ENCODE measurements at regions not wholly inside any gene's neighbourhood (a gene's known extent, or its start where the extent isn't known, plus 50 kb on each side); places are given as distances from the start of the nearest gene placed in this dataset.
"Not testable (repeated sequence)": the region's sequence is repeated elsewhere in the genome, so short reads cannot be mapped to it uniquely, and the experiment has no call there.

GRCh38 chr19:29001141-29001581 is 211.8 kb downstream of the UQCRFS1 start:
- H3K4me3 Mint-ChIP-seq = no peak overlapping the region
- no peaks in the 10 kb centered on the region for H3K4me1 Mint-ChIP-seq (ENCODE audit: low read depth)
- H3K27ac Mint-ChIP-seq = no peak overlapping the region
- no peaks in the 10 kb centered on the region for H3K27me3 Mint-ChIP-seq (ENCODE audit: low read depth)
- H3K9me3 Mint-ChIP-seq = peaks cover 14% of the 10 kb centered on the region
- no peaks in the 10 kb centered on the region for H3K36me3 Mint-ChIP-seq (ENCODE audit: low read depth)

DNA sequence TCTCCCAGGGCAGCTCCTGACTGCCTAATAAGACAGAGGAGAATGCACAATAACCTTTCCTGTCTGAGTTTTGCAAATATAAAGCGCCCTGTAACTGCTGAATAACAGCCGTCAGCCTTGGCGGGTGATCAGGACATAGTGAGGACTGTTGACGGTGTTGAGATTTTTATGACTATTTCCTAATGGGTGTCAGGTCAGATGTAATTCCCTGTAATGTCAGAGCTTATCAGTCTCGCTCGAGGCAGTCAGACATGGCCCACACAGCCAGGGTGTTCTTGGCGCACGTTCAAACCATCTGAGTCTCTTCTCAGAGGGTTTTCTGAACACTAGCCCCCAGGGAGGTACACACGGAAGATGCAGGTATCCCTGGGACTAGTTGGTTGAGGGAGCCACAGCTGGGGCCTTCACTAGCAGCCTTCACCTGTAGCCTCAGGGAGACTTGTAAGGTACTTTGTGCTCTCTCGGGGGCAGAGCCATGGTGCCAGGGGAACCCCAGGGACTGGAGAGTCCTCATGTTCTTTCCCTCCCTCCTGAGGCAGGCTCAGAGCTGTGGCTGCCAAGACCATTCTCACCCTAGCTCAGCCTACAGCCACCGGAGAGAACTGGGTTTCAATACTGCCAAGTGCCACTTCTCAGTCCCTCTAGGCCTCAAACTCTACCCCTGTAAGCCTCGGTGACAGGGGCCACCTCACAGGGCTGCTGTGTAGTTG is 213.1 kb downstream of the UQCRFS1 start:
- H3K4me1 Mint-ChIP-seq (ENCODE audit: low read depth) = no peaks in the 10 kb centered on the region
- no peak overlapping the region for H3K27ac Mint-ChIP-seq
- no peaks in the 10 kb centered on the region for H3K36me3 Mint-ChIP-seq (ENCODE audit: low read depth)
- no peak overlapping the region for H3K4me3 Mint-ChIP-seq
- peaks cover 14% of the 10 kb centered on the region for H3K9me3 Mint-ChIP-seq
- no peaks in the 10 kb centered on the region for H3K27me3 Mint-ChIP-seq (ENCODE audit: low read depth)

- Mint-ChIP-seq H3K9me3 (peaks cover 23% of the 10 kb centered on the region), H3K4me1 (ENCODE audit: low read depth) (no peaks in the 10 kb centered on the region), H3K4me3 (no peak overlapping the region), H3K27me3 (ENCODE audit: low read depth) (no peaks in the 10 kb centered on the region), H3K36me3 (ENCODE audit: low read depth) (no peaks in the 10 kb centered on the region), H3K27ac (no peak overlapping the region)
These were observed 214.0 kb downstream of the UQCRFS1 start for GRCh38 chr19:28998974-28999373.

DNA sequence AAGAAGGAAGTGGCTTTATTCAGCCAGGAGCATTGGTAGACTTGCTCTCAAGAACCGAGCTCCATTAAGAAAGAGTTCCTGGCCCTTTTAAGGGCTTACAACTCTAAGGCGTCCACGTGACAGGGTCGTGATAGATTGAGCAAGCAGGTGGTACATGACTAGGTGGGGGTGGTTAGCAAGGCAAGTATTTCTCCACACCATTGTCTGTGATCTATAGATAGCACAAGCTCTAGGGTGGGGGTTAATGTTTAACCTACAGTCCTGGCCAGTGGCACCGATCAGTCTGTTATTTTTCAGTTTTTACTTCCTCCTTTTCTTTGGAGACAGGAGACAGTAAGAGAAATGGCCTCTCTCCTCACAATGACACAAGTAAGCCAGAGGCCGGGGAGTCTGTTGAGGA is 215.1 kb downstream of the UQCRFS1 start:
- peaks cover 31% of the 10 kb centered on the region for H3K9me3 Mint-ChIP-seq
- H3K27ac Mint-ChIP-seq; H3K36me3 Mint-ChIP-seq (ENCODE audit: low read depth); H3K4me1 Mint-ChIP-seq (ENCODE audit: low read depth); H3K4me3 Mint-ChIP-seq; H3K27me3 Mint-ChIP-seq (ENCODE audit: low read depth): not testable (repeated sequence)

- no peaks in the 10 kb centered on the region for H3K27me3 Mint-ChIP-seq (ENCODE audit: low read depth)
- no peaks in the 10 kb centered on the region for H3K4me1 Mint-ChIP-seq (ENCODE audit: low read depth)
- no peaks in the 10 kb centered on the region for H3K36me3 Mint-ChIP-seq (ENCODE audit: low read depth)
- no peak overlapping the region for H3K27ac Mint-ChIP-seq
- H3K9me3 Mint-ChIP-seq = peaks cover 21% of the 10 kb centered on the region
- no peak overlapping the region for H3K4me3 Mint-ChIP-seq
These were observed 222.4 kb downstream of the UQCRFS1 start for GRCh38 chr19:28990522-28990921.

GRCh38 chr19:28989739-28990138 is 223.2 kb downstream of the UQCRFS1 start:
- Mint-ChIP-seq H3K27ac (no peak overlapping the region), H3K27me3 (ENCODE audit: low read depth) (no peaks in the 10 kb centered on the region), H3K36me3 (ENCODE audit: low read depth) (no peaks in the 10 kb centered on the region), H3K4me1 (ENCODE audit: low read depth) (no peaks in the 10 kb centered on the region), H3K9me3 (peaks cover 19% of the 10 kb centered on the region), H3K4me3 (no peak overlapping the region)

DNA sequence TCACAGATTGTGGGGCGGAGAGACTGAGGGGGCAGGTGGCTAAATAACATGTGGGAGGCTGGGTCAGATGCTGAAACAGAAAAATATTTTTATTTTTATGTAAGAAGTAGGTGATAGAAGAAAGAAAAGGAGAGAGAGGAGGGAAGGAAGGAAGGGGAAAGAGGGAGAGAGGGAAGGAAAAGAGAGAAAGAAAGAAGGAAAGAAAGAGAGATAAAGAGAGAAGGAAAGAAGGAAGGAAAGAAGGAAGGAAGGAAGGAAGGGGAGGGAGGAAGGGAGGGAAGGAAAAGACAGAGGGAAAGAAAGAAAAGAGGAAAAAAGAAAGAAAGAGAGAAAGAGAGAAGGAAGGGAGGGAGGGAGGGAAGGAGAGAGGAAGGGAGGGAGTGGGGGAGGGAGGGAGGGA is 224.9 kb downstream of the UQCRFS1 start:
- Mint-ChIP-seq H3K4me3 (no peak overlapping the region), H3K27me3 (ENCODE audit: low read depth) (no peaks in the 10 kb centered on the region), H3K4me1 (ENCODE audit: low read depth) (no peaks in the 10 kb centered on the region), H3K27ac (no peak overlapping the region), H3K36me3 (ENCODE audit: low read depth) (no peaks in the 10 kb centered on the region), H3K9me3 (peaks cover 5% of the 10 kb centered on the region)

DNA sequence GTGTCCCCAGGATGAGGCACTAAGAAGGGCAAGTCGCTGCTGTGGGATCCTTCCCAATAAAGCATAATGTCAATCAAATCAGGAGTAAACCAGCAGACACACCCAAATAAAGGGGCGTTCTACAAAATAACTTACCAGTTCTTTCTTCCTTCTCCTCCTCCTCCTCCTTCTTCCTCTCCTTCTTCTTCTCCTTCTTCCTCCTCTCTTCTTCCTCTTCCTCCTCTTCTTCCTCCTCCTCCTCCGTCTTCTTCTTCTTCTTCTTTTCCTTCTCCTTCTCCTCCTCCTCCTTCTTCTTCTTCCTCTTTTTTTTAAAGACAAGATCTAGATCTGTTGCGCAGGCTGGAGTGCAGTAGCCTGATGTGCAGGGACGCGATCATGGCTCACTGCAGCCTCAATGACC is 225.8 kb downstream of the UQCRFS1 start:
- Mint-ChIP-seq H3K4me1 (ENCODE audit: low read depth) (no peaks in the 10 kb centered on the region), H3K4me3 (no peak overlapping the region), H3K9me3 (no peaks in the 10 kb centered on the region), H3K27ac (no peak overlapping the region), H3K36me3 (ENCODE audit: low read depth) (no peaks in the 10 kb centered on the region), H3K27me3 (ENCODE audit: low read depth) (no peaks in the 10 kb centered on the region)

GRCh38 chr19:28985201-28985600 is 227.8 kb downstream of the UQCRFS1 start:
- Mint-ChIP-seq H3K36me3 (ENCODE audit: low read depth) (no peaks in the 10 kb centered on the region), H3K9me3 (no peaks in the 10 kb centered on the region), H3K27me3 (ENCODE audit: low read depth) (peaks cover 4% of the 10 kb centered on the region), H3K4me1 (ENCODE audit: low read depth) (no peaks in the 10 kb centered on the region), H3K4me3 (no peak overlapping the region), H3K27ac (no peak overlapping the region)

DNA sequence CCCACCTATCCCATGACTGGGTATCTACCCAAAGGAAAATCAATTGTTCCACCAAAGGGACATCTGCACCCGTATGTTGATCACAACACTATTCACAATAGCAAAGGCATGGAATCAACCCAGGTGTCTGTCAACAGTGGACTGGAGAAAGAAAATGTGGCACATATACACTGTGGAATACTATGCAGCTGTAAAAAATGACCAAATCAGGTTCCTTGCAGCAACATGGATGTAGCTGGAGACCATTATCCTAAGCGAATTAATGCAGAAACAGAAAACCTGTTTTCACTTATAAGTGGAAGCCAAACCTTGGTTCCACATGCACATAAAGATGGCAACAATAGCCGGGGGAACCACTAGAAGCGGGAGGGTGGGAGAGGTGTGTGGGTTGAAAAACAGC is 228.6 kb downstream of the UQCRFS1 start:
- Mint-ChIP-seq H3K27me3 (ENCODE audit: low read depth) (peaks cover 5% of the 10 kb centered on the region), H3K27ac (no peak overlapping the region), H3K4me1 (ENCODE audit: low read depth) (no peaks in the 10 kb centered on the region), H3K4me3 (no peak overlapping the region), H3K9me3 (no peaks in the 10 kb centered on the region), H3K36me3 (ENCODE audit: low read depth) (no peaks in the 10 kb centered on the region)

GRCh38 chr19:28983430-28983829 is 229.5 kb downstream of the UQCRFS1 start:
- H3K4me3 Mint-ChIP-seq = no peak overlapping the region
- H3K27ac Mint-ChIP-seq = no peak overlapping the region
- no peaks in the 10 kb centered on the region for H3K4me1 Mint-ChIP-seq (ENCODE audit: low read depth)
- H3K36me3 Mint-ChIP-seq (ENCODE audit: low read depth) = no peaks in the 10 kb centered on the region
- peaks cover 5% of the 10 kb centered on the region for H3K27me3 Mint-ChIP-seq (ENCODE audit: low read depth)
- no peaks in the 10 kb centered on the region for H3K9me3 Mint-ChIP-seq

DNA sequence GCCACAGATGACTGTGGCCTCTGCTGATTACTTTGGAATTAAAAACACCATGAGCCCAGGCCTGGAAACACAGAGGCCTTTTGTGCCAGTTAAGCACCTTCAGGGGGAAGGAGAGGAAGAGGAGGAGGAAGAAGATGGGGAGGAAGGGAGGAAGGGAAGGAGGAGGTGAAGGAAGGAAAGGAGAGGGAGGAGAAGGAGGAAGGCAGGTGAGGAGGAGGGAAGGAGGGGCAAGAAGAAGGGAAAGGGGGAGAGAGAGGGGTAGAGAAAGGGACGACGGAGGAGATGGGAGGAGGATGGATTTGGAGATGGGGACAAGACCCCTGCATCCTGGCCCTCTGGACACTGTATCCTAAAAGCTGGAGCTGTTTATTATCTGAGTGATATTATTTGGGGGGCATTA is 231.0 kb downstream of the UQCRFS1 start:
- H3K4me3 Mint-ChIP-seq = no peak overlapping the region
- H3K9me3 Mint-ChIP-seq = no peaks in the 10 kb centered on the region
- H3K36me3 Mint-ChIP-seq (ENCODE audit: low read depth) = no peaks in the 10 kb centered on the region
- no peak overlapping the region for H3K27ac Mint-ChIP-seq
- H3K27me3 Mint-ChIP-seq (ENCODE audit: low read depth) = peaks cover 5% of the 10 kb centered on the region
- no peaks in the 10 kb centered on the region for H3K4me1 Mint-ChIP-seq (ENCODE audit: low read depth)

GRCh38 chr19:28981518-28981917 is 231.4 kb downstream of the UQCRFS1 start:
- no peaks in the 10 kb centered on the region for H3K9me3 Mint-ChIP-seq
- peaks cover 5% of the 10 kb centered on the region for H3K27me3 Mint-ChIP-seq (ENCODE audit: low read depth)
- no peaks in the 10 kb centered on the region for H3K36me3 Mint-ChIP-seq (ENCODE audit: low read depth)
- no peak overlapping the region for H3K27ac Mint-ChIP-seq
- no peaks in the 10 kb centered on the region for H3K4me1 Mint-ChIP-seq (ENCODE audit: low read depth)
- H3K4me3 Mint-ChIP-seq = no peak overlapping the region

- H3K4me3 Mint-ChIP-seq = no peak overlapping the region
- H3K27ac Mint-ChIP-seq = no peak overlapping the region
- no peaks in the 10 kb centered on the region for H3K4me1 Mint-ChIP-seq (ENCODE audit: low read depth)
- H3K27me3 Mint-ChIP-seq (ENCODE audit: low read depth) = peaks cover 5% of the 10 kb centered on the region
- no peaks in the 10 kb centered on the region for H3K9me3 Mint-ChIP-seq
- no peaks in the 10 kb centered on the region for H3K36me3 Mint-ChIP-seq (ENCODE audit: low read depth)
These were observed 232.6 kb downstream of the UQCRFS1 start for GRCh38 chr19:28980236-28980868.

GRCh38 chr19:28977826-28978225 is 235.1 kb downstream of the UQCRFS1 start:
- Mint-ChIP-seq H3K36me3 (ENCODE audit: low read depth) (no peaks in the 10 kb centered on the region), H3K27ac (no peak overlapping the region), H3K4me1 (ENCODE audit: low read depth) (no peaks in the 10 kb centered on the region), H3K27me3 (ENCODE audit: low read depth) (peaks cover 5% of the 10 kb centered on the region), H3K9me3 (no peaks in the 10 kb centered on the region), H3K4me3 (no peak overlapping the region)
